Neutrophil (primary cell): ENCODE measurements at regions not wholly inside any gene's neighbourhood (a gene's known extent, or its start where the extent isn't known, plus 50 kb on each side); places are given as distances from the start of the nearest gene placed in this dataset.
A peak's percentile ranks its signal among the peaks of the same experiment; 100 is the strongest.

Experiments
- H3K27ac ChIP-seq: fragments of 200-600 bp; sonication (generic); 2 replicates; pipeline ENCODE4 v1.5.1; 2016; ENCODE audit warnings: mild to moderate bottlenecking, moderate library complexity
- H3K27me3 ChIP-seq: fragments of 200-600 bp; sonication (generic); 2 replicates; pipeline ENCODE4 v1.6.0; 2016; ENCODE audit warnings: mild to moderate bottlenecking
- H3K36me3 ChIP-seq: fragments of 200-600 bp; sonication (generic); 2 replicates; pipeline ENCODE4 v1.5.1; 2017
- H3K4me1 ChIP-seq, 2 experiments: fragments of 200-600 bp in 1 of 2; sonication (generic) in 1 of 2; 1 replicate in 1 of 2; 2 replicates in 1 of 2; pipeline versions ENCODE4 v1.5.1 to v1.6.1; 2013 to 2016; ENCODE audit warnings: low read depth in 1 of 2, low read length in 1 of 2, mild to moderate bottlenecking in 1 of 2, moderate library complexity in 1 of 2; ENCODE audit not compliant: control insufficient read depth in 1 of 2, insufficient read depth in 1 of 2
- H3K4me3 ChIP-seq, 2 experiments: fragments of 200-600 bp in 1 of 2; sonication (generic) in 1 of 2; 1 replicate in 1 of 2; 2 replicates in 1 of 2; pipeline ENCODE4 v1.5.1; 2013 to 2016; ENCODE audit warnings: low read depth in 1 of 2, low read length in 1 of 2, mild to moderate bottlenecking in 1 of 2, moderate library complexity in 1 of 2
- H3K9me3 ChIP-seq: fragments of 200-600 bp; sonication (generic); 2 replicates; pipeline ENCODE4 v1.5.1; 2016
- CTCF ChIP-seq: fragments of 200-600 bp; sonication (generic); IDR thresholded peaks from 2 replicates; pipeline ENCODE4 v1.5.1; 2016; ENCODE audit warnings: antibody characterized with exemption

- H3K4me3 ChIP-seq, result no peak overlapping the region
- TF ChIP-seq CTCF, result no peak
- no peaks in the 10 kb centered on the region for H3K36me3 ChIP-seq
- H3K4me1 ChIP-seq, result peaks cover 36 to 41% of the 10 kb centered on the region in 2 experiments
- no peaks in the 10 kb centered on the region for H3K27me3 ChIP-seq
- no peaks in the 10 kb centered on the region for H3K9me3 ChIP-seq
- H3K27ac ChIP-seq, result no peak overlapping the region
Observed at GRCh38 chr19:5263615-5264014, 77.0 kb downstream of the PTPRS start.

DNA sequence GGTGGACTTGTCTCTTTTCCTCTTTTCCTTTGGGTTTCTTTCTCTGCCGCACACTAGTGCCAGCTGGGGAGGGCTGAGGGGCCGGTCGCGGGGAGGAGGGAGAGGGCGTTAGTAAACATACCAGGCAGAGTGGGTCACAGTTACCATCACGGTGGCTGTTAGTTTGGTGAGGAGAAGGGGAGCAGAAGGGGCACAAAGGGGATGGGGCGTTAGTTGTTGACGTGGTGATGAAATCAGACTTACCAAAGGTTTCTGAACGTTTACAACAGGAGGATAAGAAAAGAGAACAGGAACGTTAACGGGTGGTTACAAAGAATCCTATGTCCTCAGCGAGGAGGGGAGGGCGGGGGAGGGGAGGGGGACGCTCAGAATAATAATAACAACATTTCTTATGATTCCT, 77.9 kb downstream of the PTPRS start:
- Histone ChIP-seq H3K4me3 (peak overlapping the region; percentile 18 to 40), H3K27ac (peak overlapping the region; percentile 57), H3K36me3 (no peaks in the 10 kb centered on the region), H3K27me3 (no peaks in the 10 kb centered on the region), H3K4me1 (peaks cover 36 to 41% of the 10 kb centered on the region in 2 experiments), H3K9me3 (no peaks in the 10 kb centered on the region)
- no peak for TF ChIP-seq CTCF

- no peak overlapping the region for H3K27ac ChIP-seq
- no peak overlapping the region for H3K4me3 ChIP-seq
- no peaks in the 10 kb centered on the region for H3K36me3 ChIP-seq
- no peaks in the 10 kb centered on the region for H3K9me3 ChIP-seq
- H3K4me1 ChIP-seq, result peaks cover 36 to 41% of the 10 kb centered on the region in 2 experiments
- H3K27me3 ChIP-seq, result no peaks in the 10 kb centered on the region
- no peak for TF ChIP-seq CTCF
Observed at GRCh38 chr19:5261156-5261890, 79.3 kb downstream of the PTPRS start.

GRCh38 chr19:5260381-5260967, 80.1 kb downstream of the PTPRS start:
- Histone ChIP-seq H3K27me3 (no peaks in the 10 kb centered on the region), H3K4me1 (peaks cover 36 to 41% of the 10 kb centered on the region in 2 experiments), H3K4me3 (no peak overlapping the region), H3K27ac (no peak overlapping the region), H3K36me3 (no peaks in the 10 kb centered on the region), H3K9me3 (no peaks in the 10 kb centered on the region)
- no peak for TF ChIP-seq CTCF

DNA sequence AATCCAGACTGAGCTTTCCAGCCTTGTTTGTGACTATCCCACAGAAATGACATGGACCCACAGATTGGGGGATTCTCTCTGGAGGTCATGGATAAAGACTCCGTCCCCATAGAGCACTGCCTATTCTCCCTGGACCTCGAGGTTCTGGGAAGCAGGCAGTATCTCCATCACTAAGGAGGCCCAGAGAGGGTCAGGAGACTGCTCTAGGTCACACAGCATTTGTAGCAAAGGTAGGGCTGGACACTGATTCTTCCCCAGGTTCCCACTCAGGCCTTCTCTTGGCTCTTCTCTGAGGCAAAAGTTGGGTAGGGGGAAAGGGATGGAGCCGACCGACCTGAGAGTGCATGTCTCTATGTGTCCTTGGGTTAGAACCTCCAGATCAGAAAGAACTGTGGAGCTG, 80.9 kb downstream of the PTPRS start:
- Histone ChIP-seq H3K27ac (no peak overlapping the region), H3K4me3 (no peak overlapping the region), H3K36me3 (no peaks in the 10 kb centered on the region), H3K9me3 (no peaks in the 10 kb centered on the region), H3K4me1 (peaks cover 36 to 41% of the 10 kb centered on the region in 2 experiments), H3K27me3 (no peaks in the 10 kb centered on the region)
- TF ChIP-seq CTCF, result no peak
